Thoracic aorta (tissue), 2 donors: ENCODE measurements at regions not wholly inside any gene's neighbourhood (a gene's known extent, or its start where the extent isn't known, plus 50 kb on each side); places are given as distances from the start of the nearest gene placed in this dataset.

ENCODE experiments used
- ATAC-seq: fragments of 150-250 bp; one replicate; pipeline ENCODE4 v1.8.0; 2017; ENCODE audit warnings: low read depth; ENCODE audit not compliant: insufficient number of reproducible peaks, low FRiP score
- DNase-seq: peaks from one replicate; pipeline ENCODE4 v3.0.0-alpha.2; 2020; ENCODE audit warnings: low spot score
- H3K27ac ChIP-seq, 2 donors: fragments of 200-600 bp; sonication (generic); 1 replicate in 1 of 2; 2 replicates in 1 of 2; pipeline ENCODE4 v1.5.1; 2016; ENCODE audit warnings: mild to moderate bottlenecking in 2 of 2, moderate library complexity in 2 of 2
- H3K27me3 ChIP-seq: fragments of 200-600 bp; sonication (generic); replicated peaks from 2 replicates; pipeline ENCODE4 v1.6.0; 2016; ENCODE audit warnings: mild to moderate bottlenecking; ENCODE audit not compliant: insufficient read depth
- H3K36me3 ChIP-seq: fragments of 200-600 bp; sonication (generic); one replicate; pipeline ENCODE4 v1.5.1; 2016
- H3K4me1 ChIP-seq, 2 donors: fragments of 200-600 bp; sonication (generic); 1 replicate in 1 of 2; 2 replicates in 1 of 2; pipeline versions ENCODE4 v1.5.1 to v1.6.0; 2016; ENCODE audit warnings: low read depth in 2 of 2, mild to moderate bottlenecking in 1 of 2; ENCODE audit not compliant: control insufficient read depth in 1 of 2
- H3K4me3 ChIP-seq: fragments of 200-600 bp; sonication (generic); 2 replicates; pipeline ENCODE4 v1.5.1; 2016; ENCODE audit warnings: mild to moderate bottlenecking
- H3K9me3 ChIP-seq: fragments of 200-600 bp; sonication (generic); 2 replicates; pipeline ENCODE4 v1.5.1; 2016
- TF ChIP-seq, protein P1 (sequence below): fragments of 200-600 bp; sonication (generic); IDR thresholded peaks from one replicate; pipeline ENCODE4 v1.5.1; 2019; ENCODE audit warnings: antibody characterized with exemption

DNA sequence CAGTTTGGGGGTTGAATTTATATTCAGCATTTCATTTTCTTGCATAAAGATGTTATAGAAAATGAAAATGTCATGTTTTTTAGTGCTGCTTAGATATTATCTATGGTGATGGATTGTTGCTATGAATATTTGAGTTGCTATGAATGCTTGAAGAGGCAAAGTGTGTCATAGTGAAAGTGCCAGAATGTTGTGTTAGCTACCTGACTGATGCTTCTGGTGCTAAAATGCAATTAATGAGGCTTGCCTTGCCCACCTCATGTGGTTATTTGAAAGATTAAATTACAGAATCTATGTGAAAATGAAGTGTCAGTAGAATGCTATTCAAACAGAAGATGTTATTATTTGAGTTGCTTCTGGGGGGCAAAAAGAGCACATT lies 62.7 kb upstream of the MYCBP2 start:
- Histone ChIP-seq H3K9me3 (no peaks in the 10 kb centered on the region), H3K36me3 (no peaks in the 10 kb centered on the region), H3K4me3 (no peak overlapping the region), H3K4me1 (peaks cover 14 to 53% of the 10 kb centered on the region in 2 donors), H3K27me3 (no peaks in the 10 kb centered on the region), H3K27ac (no peak overlapping the region)
- no peak for ATAC-seq
- DNase-seq, result no peak
- TF ChIP-seq, protein P1, sequence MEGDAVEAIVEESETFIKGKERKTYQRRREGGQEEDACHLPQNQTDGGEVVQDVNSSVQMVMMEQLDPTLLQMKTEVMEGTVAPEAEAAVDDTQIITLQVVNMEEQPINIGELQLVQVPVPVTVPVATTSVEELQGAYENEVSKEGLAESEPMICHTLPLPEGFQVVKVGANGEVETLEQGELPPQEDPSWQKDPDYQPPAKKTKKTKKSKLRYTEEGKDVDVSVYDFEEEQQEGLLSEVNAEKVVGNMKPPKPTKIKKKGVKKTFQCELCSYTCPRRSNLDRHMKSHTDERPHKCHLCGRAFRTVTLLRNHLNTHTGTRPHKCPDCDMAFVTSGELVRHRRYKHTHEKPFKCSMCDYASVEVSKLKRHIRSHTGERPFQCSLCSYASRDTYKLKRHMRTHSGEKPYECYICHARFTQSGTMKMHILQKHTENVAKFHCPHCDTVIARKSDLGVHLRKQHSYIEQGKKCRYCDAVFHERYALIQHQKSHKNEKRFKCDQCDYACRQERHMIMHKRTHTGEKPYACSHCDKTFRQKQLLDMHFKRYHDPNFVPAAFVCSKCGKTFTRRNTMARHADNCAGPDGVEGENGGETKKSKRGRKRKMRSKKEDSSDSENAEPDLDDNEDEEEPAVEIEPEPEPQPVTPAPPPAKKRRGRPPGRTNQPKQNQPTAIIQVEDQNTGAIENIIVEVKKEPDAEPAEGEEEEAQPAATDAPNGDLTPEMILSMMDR, result no peak

DNA sequence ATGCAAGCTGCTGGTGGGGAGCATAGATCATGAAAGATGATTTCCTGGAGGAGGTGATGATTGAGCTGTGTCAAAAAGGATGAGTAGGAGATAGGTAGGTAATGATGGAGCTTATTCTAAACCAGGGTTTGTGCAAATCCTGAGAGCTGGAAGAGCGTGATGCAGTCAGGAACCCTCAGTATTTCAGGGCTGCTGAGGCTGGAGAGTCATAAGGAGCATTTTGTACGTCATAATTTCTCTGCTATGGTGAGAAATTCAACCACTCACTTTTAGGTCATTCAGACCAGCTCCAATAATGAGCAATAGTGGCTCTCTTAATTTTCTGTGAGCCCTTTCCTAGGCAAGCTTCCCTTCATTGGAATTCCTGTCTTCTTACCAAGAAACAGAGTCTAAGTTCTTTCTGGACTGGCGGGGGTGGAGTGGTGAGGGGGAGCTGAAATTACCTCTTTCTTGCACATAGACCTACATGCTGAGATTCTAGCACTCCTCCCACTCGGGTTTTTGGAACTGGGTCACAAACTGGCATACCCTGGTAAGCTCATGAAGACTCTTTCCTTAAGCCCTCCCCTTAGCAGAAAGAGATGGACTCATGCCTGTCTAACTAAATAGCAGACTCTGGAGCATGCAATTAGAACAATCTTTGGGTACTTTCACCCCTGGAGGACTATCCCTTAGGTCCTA lies 62.2 kb upstream of the MYCBP2 start:
- peaks cover 14 to 53% of the 10 kb centered on the region in 2 donors for H3K4me1 ChIP-seq
- H3K27ac ChIP-seq, result peak overlapping the region; percentile 77 to 86
- no peaks in the 10 kb centered on the region for H3K9me3 ChIP-seq
- no peaks in the 10 kb centered on the region for H3K27me3 ChIP-seq
- no peak overlapping the region for H3K4me3 ChIP-seq
- DNase-seq (no peak), ATAC-seq (no peak)
- TF ChIP-seq, protein P1, result no peak
- H3K36me3 ChIP-seq, result no peaks in the 10 kb centered on the region

DNA sequence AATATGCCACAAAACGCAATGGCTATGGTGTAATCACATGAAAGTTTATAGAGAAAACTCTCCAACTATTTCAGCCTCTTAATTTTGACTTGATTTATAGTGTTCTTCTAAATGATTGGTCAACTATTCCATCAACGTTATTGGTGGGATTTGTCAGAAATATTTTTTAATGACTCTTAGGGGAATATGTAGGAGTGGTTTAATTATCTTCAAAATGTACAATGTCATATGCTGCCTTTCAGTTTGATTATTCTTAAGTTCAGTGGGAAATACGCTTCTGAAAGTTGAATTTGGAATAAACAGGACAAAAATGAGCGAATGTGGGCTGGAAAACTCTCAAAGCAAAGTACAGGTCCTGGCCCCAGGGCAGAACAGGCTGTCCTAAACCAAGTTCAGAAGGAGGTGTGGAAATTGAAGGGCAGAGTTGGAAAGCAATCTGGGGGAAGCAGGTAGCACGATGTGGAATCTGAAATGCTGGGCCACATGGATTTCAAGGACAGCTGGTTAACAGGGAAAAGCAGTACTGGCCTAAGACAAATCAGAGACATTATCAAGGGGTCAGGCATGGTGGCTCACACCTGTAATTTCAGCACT lies 60.8 kb upstream of the MYCBP2 start:
- Histone ChIP-seq H3K9me3 (no peaks in the 10 kb centered on the region), H3K36me3 (no peaks in the 10 kb centered on the region), H3K27ac (peak overlapping the region; percentile 77 to 86), H3K4me1 (peaks cover 14 to 53% of the 10 kb centered on the region in 2 donors), H3K4me3 (peak overlapping the region; percentile 50), H3K27me3 (no peaks in the 10 kb centered on the region)
- TF ChIP-seq, protein P1, result no peak
- no peak for DNase-seq
- no peak for ATAC-seq

DNA sequence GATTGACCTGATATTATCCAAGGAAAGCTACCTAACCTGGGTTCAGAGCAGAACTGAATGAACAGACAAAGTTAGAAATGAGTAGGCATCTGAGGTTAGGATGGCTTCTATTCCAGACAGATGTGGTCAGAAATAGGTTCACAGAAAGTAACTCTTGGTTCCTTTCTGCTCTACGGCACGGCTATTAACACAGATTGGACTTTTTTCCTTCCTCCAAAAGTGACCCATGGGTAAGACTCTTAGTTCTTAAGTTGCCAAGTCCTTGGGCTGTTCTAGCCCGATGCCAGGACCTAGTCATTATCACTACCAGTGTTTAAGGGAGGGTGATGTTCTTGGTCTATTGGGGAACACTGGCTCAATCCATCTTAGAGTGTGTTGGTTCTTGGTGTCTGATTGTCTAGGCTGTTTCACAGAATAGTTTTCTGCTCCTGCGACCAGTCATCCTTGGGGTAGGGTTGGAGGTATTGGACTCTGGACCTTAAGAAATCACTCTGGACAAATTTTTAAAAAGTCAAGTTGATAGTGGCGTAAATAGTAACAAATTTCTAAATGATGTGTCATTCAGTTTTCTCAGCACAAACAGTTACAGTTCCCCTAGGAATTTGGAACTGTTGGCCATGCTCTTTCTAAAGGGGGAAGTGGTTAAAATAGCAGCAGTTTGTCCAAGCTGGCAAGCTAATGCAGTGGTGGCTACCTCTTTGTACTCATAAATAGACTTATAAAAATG lies 60.1 kb upstream of the MYCBP2 start:
- TF ChIP-seq, protein P1, result no peak
- H3K4me3 ChIP-seq, result peak overlapping the region; percentile 50
- H3K36me3 ChIP-seq, result no peaks in the 10 kb centered on the region
- H3K27ac ChIP-seq, result peak overlapping the region; percentile 83 to 86
- H3K27me3 ChIP-seq, result no peaks in the 10 kb centered on the region
- ATAC-seq, result peak; percentile 97
- no peaks in the 10 kb centered on the region for H3K9me3 ChIP-seq
- peak; percentile 19 for DNase-seq
- H3K4me1 ChIP-seq, result peaks cover 14 to 51% of the 10 kb centered on the region in 2 donors

DNA sequence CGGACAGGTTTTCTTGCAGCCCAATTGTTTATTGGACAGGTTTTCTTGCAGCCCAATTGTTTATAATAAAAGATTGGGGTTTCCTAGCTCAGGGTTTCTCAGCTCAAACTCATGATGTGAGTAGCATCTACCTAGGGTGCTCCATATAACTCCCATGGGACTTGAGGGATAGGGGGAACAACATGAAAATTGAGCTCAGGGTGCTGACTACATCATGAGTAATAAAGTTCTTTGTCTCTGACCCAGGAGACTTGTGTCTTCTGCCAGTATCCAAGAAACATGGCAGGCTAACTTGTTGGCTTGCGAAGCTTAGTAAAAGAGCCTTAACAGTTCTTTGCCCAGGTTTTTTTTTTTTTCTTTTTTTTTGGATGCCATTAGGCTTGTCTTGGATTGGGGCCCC lies 59.2 kb upstream of the MYCBP2 start:
- ATAC-seq (no peak), DNase-seq (no peak)
- no peaks in the 10 kb centered on the region for H3K36me3 ChIP-seq
- H3K9me3 ChIP-seq, result no peaks in the 10 kb centered on the region
- H3K4me3 ChIP-seq, result no peak overlapping the region
- no peaks in the 10 kb centered on the region for H3K27me3 ChIP-seq
- peak overlapping the region; percentile 83 to 86 for H3K27ac ChIP-seq
- H3K4me1 ChIP-seq, result peaks cover 14 to 41% of the 10 kb centered on the region in 2 donors
- TF ChIP-seq, protein P1, result no peak
